HEK293 (cell line): ENCODE measurements at regions not wholly inside any gene's neighbourhood (a gene's known extent, or its start where the extent isn't known, plus 50 kb on each side); places are given as distances from the start of the nearest gene placed in this dataset.

Experiments
- CTCF ChIA-PET: fragments of 350-600 bp; formaldehyde crosslinking; extraction: SDS; loops from one replicate; lab custom pipeline; 2021; ENCODE audit warnings: antibody characterized with exemption; lab: Yijun Ruan, JAX
- POLR2A ChIA-PET: fragments of 300-600 bp; formaldehyde crosslinking; extraction: SDS; loops from one replicate; lab custom pipeline; 2020; ENCODE audit warnings: antibody characterized with exemption, inconsistent platforms; lab: Yijun Ruan, JAX
- H3K27ac ChIP-seq: fragments of 200-500 bp; sonication (Bioruptor generic); 2 replicates; pipeline ENCODE4 v1.5.1; 2014; ENCODE audit warnings: low read depth, low read length, control low read depth, inconsistent platforms; ENCODE audit errors: extremely low read depth
- H3K36me3 ChIP-seq, 2 experiments: fragments of 200-500 bp in 1 of 2; sonication (Bioruptor generic) in 1 of 2; 1 replicate in 1 of 2; 2 replicates in 1 of 2; pipeline ENCODE4 v1.5.1; 2014 to 2017; ENCODE audit warnings: inconsistent platforms in 2 of 2, low read length in 2 of 2; ENCODE audit not compliant: control insufficient read depth in 2 of 2, insufficient read depth in 1 of 2
- H3K4me1 ChIP-seq: fragments of 200-500 bp; sonication (Bioruptor generic); 2 replicates; pipeline ENCODE4 v1.5.1; 2014; ENCODE audit warnings: mild to moderate bottlenecking, low read length, inconsistent platforms; ENCODE audit not compliant: control insufficient read depth, insufficient read depth
- H3K4me3 ChIP-seq: 2 replicates; pipeline ENCODE4 v1.5.1; 2011; ENCODE audit warnings: low read depth, mild to moderate bottlenecking, control low read depth, low read length, moderate library complexity
- H3K9me3 ChIP-seq: fragments of 200-500 bp; sonication (Bioruptor generic); 2 replicates; pipeline ENCODE4 v1.5.1; 2014; ENCODE audit warnings: low read depth, low read length, inconsistent platforms; ENCODE audit not compliant: control insufficient read depth, insufficient read depth
- AEBP2 ChIP-seq: fragments of 450-650 bp; formaldehyde crosslinking; IDR thresholded peaks from 2 replicates; pipeline ENCODE4 v1.5.1; 2016; ENCODE audit warnings: missing biosample characterization, missing genetic modification characterization, borderline replicate concordance
- KLF8 ChIP-seq: fragments of 450-650 bp; formaldehyde crosslinking; IDR thresholded peaks from 2 replicates; pipeline ENCODE4 v1.5.1; 2016; ENCODE audit warnings: missing biosample characterization, missing genetic modification characterization
- YY1 ChIP-seq: fragments of 450-650 bp; formaldehyde crosslinking; IDR thresholded peaks from 2 replicates; pipeline ENCODE4 v1.5.1; 2018; ENCODE audit warnings: missing biosample characterization, missing genetic modification characterization
- ZBTB1 ChIP-seq: fragments of 450-650 bp; formaldehyde crosslinking; IDR thresholded peaks from 2 replicates; pipeline ENCODE4 v1.5.1; 2016; ENCODE audit warnings: missing biosample characterization, missing genetic modification characterization
- ZBTB21 ChIP-seq: fragments of 450-650 bp; formaldehyde crosslinking; IDR thresholded peaks from 2 replicates; pipeline ENCODE4 v1.5.1; 2017; ENCODE audit warnings: missing biosample characterization, missing genetic modification characterization
- ZEB2 ChIP-seq: fragments of 450-650 bp; formaldehyde crosslinking; IDR thresholded peaks from 2 replicates; pipeline ENCODE4 v1.5.1; 2016; ENCODE audit warnings: missing biosample characterization, missing genetic modification characterization
- ZNF138 ChIP-seq: fragments of 450-650 bp; formaldehyde crosslinking; IDR thresholded peaks from 2 replicates; pipeline ENCODE4 v1.5.1; 2016; ENCODE audit warnings: missing biosample characterization, missing genetic modification characterization, borderline replicate concordance
- ZNF2 ChIP-seq: fragments of 450-650 bp; formaldehyde crosslinking; IDR thresholded peaks from 2 replicates; pipeline ENCODE4 v1.5.1; 2016; ENCODE audit warnings: missing biosample characterization, missing genetic modification characterization
- ZNF214 ChIP-seq: fragments of 450-650 bp; formaldehyde crosslinking; IDR thresholded peaks from 2 replicates; pipeline ENCODE4 v1.5.1; 2017; ENCODE audit warnings: missing biosample characterization, mild to moderate bottlenecking, missing genetic modification characterization, borderline replicate concordance
- ZNF248 ChIP-seq: fragments of 450-650 bp; formaldehyde crosslinking; IDR thresholded peaks from 2 replicates; pipeline ENCODE4 v1.5.1; 2017; ENCODE audit warnings: missing biosample characterization, missing genetic modification characterization
- ZNF26 ChIP-seq: fragments of 450-650 bp; formaldehyde crosslinking; IDR thresholded peaks from 2 replicates; pipeline ENCODE4 v1.5.1; 2016; ENCODE audit warnings: missing biosample characterization, missing genetic modification characterization
- ZNF280C ChIP-seq: fragments of 450-650 bp; formaldehyde crosslinking; IDR thresholded peaks from 2 replicates; pipeline ENCODE4 v1.5.1; 2016; ENCODE audit warnings: missing biosample characterization, missing genetic modification characterization
- ZNF292 ChIP-seq: fragments of 450-650 bp; formaldehyde crosslinking; IDR thresholded peaks from 2 replicates; pipeline ENCODE4 v1.5.1; 2016; ENCODE audit warnings: low read depth, missing biosample characterization, missing genetic modification characterization, borderline replicate concordance
- ZNF335 ChIP-seq: fragments of 450-650 bp; formaldehyde crosslinking; conservative IDR thresholded peaks from 2 replicates; pipeline ENCODE4 v1.5.1; 2016; ENCODE audit warnings: missing biosample characterization, missing genetic modification characterization
- ZNF394 ChIP-seq: fragments of 450-650 bp; formaldehyde crosslinking; IDR thresholded peaks from 2 replicates; pipeline ENCODE4 v1.5.1; 2016; ENCODE audit warnings: missing biosample characterization, missing genetic modification characterization, mild to moderate bottlenecking, moderate library complexity, borderline replicate concordance
- ZNF404 ChIP-seq: fragments of 450-650 bp; formaldehyde crosslinking; IDR thresholded peaks from 2 replicates; pipeline ENCODE4 v1.5.1; 2017; ENCODE audit warnings: missing biosample characterization, missing genetic modification characterization
- ZNF501 ChIP-seq: fragments of 450-650 bp; formaldehyde crosslinking; IDR thresholded peaks from 2 replicates; pipeline ENCODE4 v1.5.1; 2016; ENCODE audit warnings: missing biosample characterization, missing genetic modification characterization
- ZNF521 ChIP-seq: fragments of 450-650 bp; formaldehyde crosslinking; IDR thresholded peaks from 2 replicates; pipeline ENCODE4 v1.5.1; 2017; ENCODE audit warnings: missing biosample characterization, mild to moderate bottlenecking, missing genetic modification characterization
- ZNF530 ChIP-seq: fragments of 450-650 bp; formaldehyde crosslinking; IDR thresholded peaks from 2 replicates; pipeline ENCODE4 v1.5.1; 2016; ENCODE audit warnings: low read depth, missing biosample characterization, missing genetic modification characterization
- ZNF555 ChIP-seq: fragments of 450-650 bp; formaldehyde crosslinking; conservative IDR thresholded peaks from 2 replicates; pipeline ENCODE4 v1.5.1; 2017; ENCODE audit warnings: missing biosample characterization, mild to moderate bottlenecking, missing genetic modification characterization, inconsistent platforms
- ZNF621 ChIP-seq: fragments of 450-650 bp; formaldehyde crosslinking; IDR thresholded peaks from 2 replicates; pipeline ENCODE4 v1.5.1; 2017; ENCODE audit warnings: missing biosample characterization, missing genetic modification characterization
- ZNF624 ChIP-seq: fragments of 450-650 bp; formaldehyde crosslinking; IDR thresholded peaks from 2 replicates; pipeline ENCODE4 v1.5.1; 2017; ENCODE audit warnings: missing biosample characterization, missing genetic modification characterization
- ZNF747 ChIP-seq: fragments of 450-650 bp; formaldehyde crosslinking; IDR thresholded peaks from 2 replicates; pipeline ENCODE4 v1.5.1; 2016; ENCODE audit warnings: missing biosample characterization, missing genetic modification characterization
- ZXDB ChIP-seq: fragments of 450-650 bp; formaldehyde crosslinking; IDR thresholded peaks from 2 replicates; pipeline ENCODE4 v1.5.1; 2016; ENCODE audit warnings: missing biosample characterization, missing genetic modification characterization
- TF ChIP-seq, protein P1 (sequence below): fragments of 450-650 bp; formaldehyde crosslinking; IDR thresholded peaks from 2 replicates; pipeline ENCODE4 v1.5.1; 2017; ENCODE audit warnings: missing biosample characterization, missing genetic modification characterization

DNA sequence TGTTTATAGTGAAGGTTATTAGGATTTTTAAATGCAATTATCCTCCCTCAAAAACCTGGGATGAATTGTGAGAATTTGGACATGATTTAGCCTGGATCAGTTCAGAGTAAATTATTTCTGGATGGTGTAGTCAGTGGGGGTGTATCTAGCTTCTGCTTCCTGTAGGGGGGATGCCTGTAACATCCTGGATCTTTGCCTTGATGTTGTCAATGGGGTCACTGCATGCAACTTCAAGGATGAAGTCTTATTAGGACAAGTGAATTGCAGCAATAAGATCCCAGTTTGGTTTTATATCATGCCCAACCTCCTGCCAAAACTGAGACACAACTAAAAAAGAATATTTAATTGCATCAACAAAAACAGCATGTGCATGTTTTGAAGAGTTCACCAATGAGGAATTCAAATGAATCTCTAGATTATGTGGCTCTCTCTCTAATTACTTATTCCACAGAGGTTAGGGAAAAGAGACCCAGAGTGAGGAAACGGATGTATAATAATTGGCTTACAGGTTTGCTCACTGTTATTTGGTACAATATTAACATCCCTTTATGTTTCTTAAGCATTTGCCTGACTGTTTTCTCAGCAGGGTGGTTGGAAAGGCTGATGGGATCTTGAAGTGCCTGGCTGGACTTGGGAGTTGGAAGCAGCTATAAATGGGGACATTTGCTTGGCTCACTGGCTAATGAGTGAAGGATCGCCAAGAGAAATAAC, 159.8 kb downstream of the HS3ST3B1 start:
- no peaks in the 10 kb centered on the region for H3K9me3 ChIP-seq
- POLR2A ChIA-PET = no interaction called here
- H3K27ac ChIP-seq = no peak overlapping the region
- no peaks in the 10 kb centered on the region for H3K4me1 ChIP-seq
- CTCF ChIA-PET = interaction anchor here (0.6 kb wide), 2 partner anchors 10 to 162 kb away, joined by 3 read pairs; no protein-coding TSS in a partner anchor
- no peak for TF ChIP-seq ZNF26 (tag by site-specific recombination)
- TF ChIP-seq ZNF2 (tag by site-specific recombination) = no peak
- no peak for TF ChIP-seq ZXDB (tag by site-specific recombination)
- TF ChIP-seq ZBTB21 (tag by site-specific recombination) = no peak
- no peak for TF ChIP-seq ZNF280C
- no peak for TF ChIP-seq ZNF248
- TF ChIP-seq ZNF624 = no peak
- TF ChIP-seq ZNF394 = no peak
- no peak for TF ChIP-seq ZBTB1 (tag by site-specific recombination)
- TF ChIP-seq ZNF747 = no peak
- TF ChIP-seq ZNF621 (tag by site-specific recombination) = no peak
- TF ChIP-seq ZNF530 (tag by site-specific recombination) = no peak
- TF ChIP-seq ZNF335 = no peak
- no peak overlapping the region for H3K4me3 ChIP-seq
- no peaks in the 10 kb centered on the region for H3K36me3 ChIP-seq

- no peaks in the 10 kb centered on the region for H3K9me3 ChIP-seq
- ChIA-PET CTCF (no interaction called here), POLR2A (no interaction called here)
- TF ChIP-seq AEBP2 (no peak), ZNF555 (tag by site-specific recombination) (no peak)
- no peaks in the 10 kb centered on the region for H3K4me1 ChIP-seq
- H3K27ac ChIP-seq = no peak overlapping the region
- no peak overlapping the region for H3K4me3 ChIP-seq
- H3K36me3 ChIP-seq = no peaks in the 10 kb centered on the region
Measured at GRCh38 chr17:14459955-14460354, 159.1 kb downstream of the HS3ST3B1 start.

DNA sequence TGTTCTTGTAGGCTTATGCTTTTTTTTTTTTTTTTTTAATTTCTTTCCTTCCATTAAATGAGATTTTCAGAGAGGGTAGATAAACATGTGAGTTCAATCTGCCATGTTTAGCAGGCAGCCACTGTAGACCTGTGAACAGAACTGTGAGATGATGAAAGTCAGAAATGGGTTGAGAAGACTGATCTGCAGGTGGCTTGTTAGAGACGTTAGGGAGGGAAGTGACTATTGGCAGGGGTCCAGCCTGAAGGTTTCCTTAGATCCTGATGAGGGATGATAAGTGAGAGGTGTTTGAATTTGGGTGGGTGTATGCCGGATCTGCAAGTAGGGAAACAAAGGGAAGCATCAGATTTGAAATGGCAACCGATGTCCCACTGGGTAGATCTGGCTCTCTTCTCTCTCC, 157.8 kb downstream of the HS3ST3B1 start:
- POLR2A ChIA-PET = no interaction called here
- no peak overlapping the region for H3K4me3 ChIP-seq

More for the DNA sequence above, 157.8 kb downstream of the HS3ST3B1 start:
- Histone ChIP-seq H3K4me1 (no peaks in the 10 kb centered on the region), H3K9me3 (no peaks in the 10 kb centered on the region), H3K27ac (no peak overlapping the region), H3K36me3 (no peaks in the 10 kb centered on the region)
- CTCF ChIA-PET = no interaction called here
- no peak for TF ChIP-seq ZNF214
- no peak for TF ChIP-seq KLF8 (tag by site-specific recombination)
- no peak for TF ChIP-seq ZNF521
- no peak for TF ChIP-seq ZNF292 (tag by site-specific recombination)
- no peak for TF ChIP-seq ZEB2 (tag by site-specific recombination)
- TF ChIP-seq, protein P1, sequence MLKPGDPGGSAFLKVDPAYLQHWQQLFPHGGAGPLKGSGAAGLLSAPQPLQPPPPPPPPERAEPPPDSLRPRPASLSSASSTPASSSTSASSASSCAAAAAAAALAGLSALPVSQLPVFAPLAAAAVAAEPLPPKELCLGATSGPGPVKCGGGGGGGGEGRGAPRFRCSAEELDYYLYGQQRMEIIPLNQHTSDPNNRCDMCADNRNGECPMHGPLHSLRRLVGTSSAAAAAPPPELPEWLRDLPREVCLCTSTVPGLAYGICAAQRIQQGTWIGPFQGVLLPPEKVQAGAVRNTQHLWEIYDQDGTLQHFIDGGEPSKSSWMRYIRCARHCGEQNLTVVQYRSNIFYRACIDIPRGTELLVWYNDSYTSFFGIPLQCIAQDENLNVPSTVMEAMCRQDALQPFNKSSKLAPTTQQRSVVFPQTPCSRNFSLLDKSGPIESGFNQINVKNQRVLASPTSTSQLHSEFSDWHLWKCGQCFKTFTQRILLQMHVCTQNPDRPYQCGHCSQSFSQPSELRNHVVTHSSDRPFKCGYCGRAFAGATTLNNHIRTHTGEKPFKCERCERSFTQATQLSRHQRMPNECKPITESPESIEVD (tag by site-specific recombination) = no peak
- no peak for TF ChIP-seq AEBP2
- TF ChIP-seq ZNF404 (tag by site-specific recombination) = no peak
- TF ChIP-seq ZNF501 (tag by site-specific recombination) = no peak
- no peak for TF ChIP-seq YY1 (tag by site-specific recombination)
- TF ChIP-seq ZNF138 (tag by site-specific recombination) = no peak
